Calu3 (cell line): ENCODE measurements at regions not wholly inside any gene's neighbourhood (a gene's known extent, or its start where the extent isn't known, plus 50 kb on each side); places are given as distances from the start of the nearest gene placed in this dataset.
"Not testable (repeated sequence)": the region's sequence is repeated elsewhere in the genome, so short reads cannot be mapped to it uniquely, and the experiment has no call there.

ENCODE experiments used
- BruUV-seq: library from RNA; stranded (reverse); fragments of 400-500 nt; replicated peaks from 2 replicates; lab custom pipeline; 2021; lab: Mats Ljungman, UMichigan
- CTCF ChIA-PET: fragments of 300-600 bp; sonication (Branson Sonifier 250); formaldehyde crosslinking; loops from one replicate; lab custom pipeline; 2022; ENCODE audit warnings: antibody characterized with exemption; lab: Charles Lee
- DNase-seq: peaks from one replicate; pipeline ENCODE4 v3.0.0; 2022
- H3K27ac Mint-ChIP-seq: one replicate; pipeline ENCODE4 v1.8.0; 2022; ENCODE audit warnings: mixed read lengths; ENCODE audit not compliant: unreplicated experiment
- H3K27me3 Mint-ChIP-seq: one replicate; pipeline ENCODE4 v1.8.0; 2022; ENCODE audit warnings: mixed read lengths; ENCODE audit not compliant: unreplicated experiment
- H3K36me3 Mint-ChIP-seq: one replicate; pipeline ENCODE4 v1.8.0; 2022; ENCODE audit warnings: mild to moderate bottlenecking, moderate library complexity, mixed read lengths; ENCODE audit not compliant: insufficient read depth, unreplicated experiment
- H3K4me1 Mint-ChIP-seq: one replicate; pipeline ENCODE4 v1.8.0; 2022; ENCODE audit warnings: mild to moderate bottlenecking, low read depth, mixed read lengths; ENCODE audit not compliant: unreplicated experiment
- H3K4me3 Mint-ChIP-seq: one replicate; pipeline ENCODE4 v1.8.0; 2022; ENCODE audit warnings: mild to moderate bottlenecking, low read depth, moderate library complexity, mixed read lengths; ENCODE audit not compliant: unreplicated experiment
- H3K9me3 Mint-ChIP-seq: one replicate; pipeline ENCODE4 v1.8.0; 2022; ENCODE audit warnings: low read depth, mixed read lengths; ENCODE audit not compliant: unreplicated experiment
- intact Hi-C: fragments of 100-400 bp; cut with micrococcal nuclease; formaldehyde crosslinking; loops from one replicate; pipeline ENCODE4 v1.10.0; 2022; ENCODE audit not compliant: unreplicated experiment
- TF ChIP-seq, protein P1 (sequence below): fragments of 200-600 bp; IDR thresholded peaks from one replicate; pipeline ENCODE4 v1.8.0; 2022; ENCODE audit warnings: antibody characterized with exemption; ENCODE audit not compliant: unreplicated experiment

DNA sequence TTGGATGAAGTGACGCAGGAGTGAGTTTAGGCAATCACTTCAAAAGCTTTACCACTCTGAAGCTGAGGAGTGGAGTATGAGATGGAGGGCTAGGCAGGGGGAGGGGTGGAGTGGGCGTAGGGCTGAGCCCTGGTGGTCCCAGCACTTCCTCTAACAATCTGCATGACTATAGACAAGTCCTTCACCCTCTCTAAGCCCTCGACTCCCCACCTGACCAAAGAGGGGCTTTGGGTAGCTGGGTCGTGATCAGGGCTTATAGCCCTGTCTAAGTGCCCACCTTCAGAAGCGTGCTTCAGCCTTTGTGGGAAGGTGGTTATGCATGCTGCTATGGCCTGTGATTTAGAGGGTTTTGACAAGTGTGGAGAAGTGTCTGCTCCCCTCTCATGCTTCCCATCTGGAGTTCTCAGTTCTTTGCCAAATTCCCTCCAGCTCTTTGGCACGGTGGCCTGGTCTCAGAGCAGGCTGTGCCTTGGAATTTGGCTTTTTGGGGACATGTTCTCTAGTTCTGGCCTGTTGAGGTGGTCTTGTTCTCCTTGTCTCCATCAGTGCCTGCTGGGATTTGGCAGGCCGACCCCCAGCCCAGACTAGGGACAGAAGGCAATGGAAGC is 53.0 kb downstream of the ACTBL2 start:
- peaks cover 4% of the 10 kb centered on the region for H3K9me3 Mint-ChIP-seq
- H3K4me3 Mint-ChIP-seq = no peak overlapping the region
- no TSS peak for BruUV-seq
- CTCF ChIA-PET = no interaction called here
- H3K27me3 Mint-ChIP-seq = no peaks in the 10 kb centered on the region
- H3K27ac Mint-ChIP-seq = no peak overlapping the region
- no peak for DNase-seq
- H3K4me1 Mint-ChIP-seq = peaks cover 7% of the 10 kb centered on the region
- H3K36me3 Mint-ChIP-seq = no peaks in the 10 kb centered on the region
- TF ChIP-seq, protein P1, sequence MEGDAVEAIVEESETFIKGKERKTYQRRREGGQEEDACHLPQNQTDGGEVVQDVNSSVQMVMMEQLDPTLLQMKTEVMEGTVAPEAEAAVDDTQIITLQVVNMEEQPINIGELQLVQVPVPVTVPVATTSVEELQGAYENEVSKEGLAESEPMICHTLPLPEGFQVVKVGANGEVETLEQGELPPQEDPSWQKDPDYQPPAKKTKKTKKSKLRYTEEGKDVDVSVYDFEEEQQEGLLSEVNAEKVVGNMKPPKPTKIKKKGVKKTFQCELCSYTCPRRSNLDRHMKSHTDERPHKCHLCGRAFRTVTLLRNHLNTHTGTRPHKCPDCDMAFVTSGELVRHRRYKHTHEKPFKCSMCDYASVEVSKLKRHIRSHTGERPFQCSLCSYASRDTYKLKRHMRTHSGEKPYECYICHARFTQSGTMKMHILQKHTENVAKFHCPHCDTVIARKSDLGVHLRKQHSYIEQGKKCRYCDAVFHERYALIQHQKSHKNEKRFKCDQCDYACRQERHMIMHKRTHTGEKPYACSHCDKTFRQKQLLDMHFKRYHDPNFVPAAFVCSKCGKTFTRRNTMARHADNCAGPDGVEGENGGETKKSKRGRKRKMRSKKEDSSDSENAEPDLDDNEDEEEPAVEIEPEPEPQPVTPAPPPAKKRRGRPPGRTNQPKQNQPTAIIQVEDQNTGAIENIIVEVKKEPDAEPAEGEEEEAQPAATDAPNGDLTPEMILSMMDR = no peak
- intact Hi-C loops = loop anchor here (5.0 to 10.0 kb wide), 3 partner anchors 47 to 455 kb away; no protein-coding TSS in a partner anchor

- H3K4me3 Mint-ChIP-seq, H3K36me3 Mint-ChIP-seq, intact Hi-C loops, CTCF ChIA-PET, H3K9me3 Mint-ChIP-seq, BruUV-seq, H3K27ac Mint-ChIP-seq, H3K4me1 Mint-ChIP-seq, DNase-seq, H3K27me3 Mint-ChIP-seq: not testable (repeated sequence)
Measured at GRCh38 chr5:57429021-57429420, 53.6 kb downstream of the ACTBL2 start.

DNA sequence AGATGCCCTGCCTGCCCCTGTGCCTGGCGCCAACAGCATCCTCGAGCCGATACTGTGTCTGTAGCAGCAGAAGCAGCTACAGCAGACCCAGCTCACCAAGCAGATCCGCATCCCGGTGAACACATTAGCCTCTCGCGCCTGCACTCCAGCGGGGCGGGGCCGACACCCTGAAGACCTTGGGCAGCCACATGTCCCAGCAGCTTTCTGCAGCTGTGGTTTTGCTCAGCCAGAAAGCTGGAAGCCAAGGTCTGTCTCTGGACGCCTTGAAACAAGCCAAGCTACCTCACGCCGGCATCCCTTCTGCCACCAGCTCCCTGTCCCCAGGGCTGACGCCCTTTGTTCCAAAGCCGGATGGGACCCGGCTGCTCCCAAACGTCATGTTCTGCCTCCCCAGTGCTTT is 59.6 kb downstream of the ACTBL2 start:
- no peak for DNase-seq
- H3K36me3 Mint-ChIP-seq = no peaks in the 10 kb centered on the region
- no peak overlapping the region for H3K4me3 Mint-ChIP-seq
- no TSS peak for BruUV-seq
- H3K4me1 Mint-ChIP-seq = no peaks in the 10 kb centered on the region
- no peak overlapping the region for H3K27ac Mint-ChIP-seq
- H3K27me3 Mint-ChIP-seq = no peaks in the 10 kb centered on the region
- CTCF ChIA-PET = no interaction called here
- intact Hi-C loops = no loop called here
- TF ChIP-seq, protein P1 = no peak
- H3K9me3 Mint-ChIP-seq = peaks cover 4% of the 10 kb centered on the region

GRCh38 chr5:57422341-57422740 is 60.3 kb downstream of the ACTBL2 start:
- TF ChIP-seq, protein P1 = no peak
- no peaks in the 10 kb centered on the region for H3K4me1 Mint-ChIP-seq
- H3K27ac Mint-ChIP-seq = no peak overlapping the region
- H3K36me3 Mint-ChIP-seq = no peaks in the 10 kb centered on the region
- CTCF ChIA-PET = no interaction called here
- no peak overlapping the region for H3K4me3 Mint-ChIP-seq
- no peak for DNase-seq
- intact Hi-C loops = no loop called here
- peaks cover 4% of the 10 kb centered on the region for H3K9me3 Mint-ChIP-seq
- no peaks in the 10 kb centered on the region for H3K27me3 Mint-ChIP-seq
- BruUV-seq = no TSS peak

GRCh38 chr5:57420801-57421200 is 61.8 kb downstream of the ACTBL2 start:
- Mint-ChIP-seq H3K9me3 (peaks cover 2% of the 10 kb centered on the region), H3K4me3 (no peak overlapping the region), H3K27me3 (no peaks in the 10 kb centered on the region), H3K27ac (no peak overlapping the region), H3K36me3 (no peaks in the 10 kb centered on the region), H3K4me1 (peaks cover 10% of the 10 kb centered on the region)
- intact Hi-C loops = no loop called here
- BruUV-seq = no TSS peak
- DNase-seq = no peak
- CTCF ChIA-PET = no interaction called here
- TF ChIP-seq, protein P1 = no peak
